Ishikawa (cell line): ENCODE measurements at regions not wholly inside any gene's neighbourhood (a gene's known extent, or its start where the extent isn't known, plus 50 kb on each side); places are given as distances from the start of the nearest gene placed in this dataset.

Experiments used
- CEBPB ChIP-seq: IDR thresholded peaks from 2 replicates; pipeline ENCODE4 v1.6.1; 2012
- CREB1 ChIP-seq: IDR thresholded peaks from 2 replicates; pipeline ENCODE4 v1.6.1; 2012; ENCODE audit warnings: low read depth
- EGR1 ChIP-seq: IDR thresholded peaks from 2 replicates; pipeline ENCODE4 v1.6.1; 2012
- EP300 ChIP-seq: IDR thresholded peaks from 2 replicates; pipeline ENCODE4 v1.6.1; 2012; ENCODE audit warnings: borderline replicate concordance
- FOXM1 ChIP-seq: IDR thresholded peaks from 2 replicates; pipeline ENCODE4 v1.6.1; 2012; ENCODE audit warnings: low read depth, borderline replicate concordance
- NFIC ChIP-seq: IDR thresholded peaks from 2 replicates; pipeline ENCODE4 v1.6.1; 2012
- RAD21 ChIP-seq: IDR thresholded peaks from 2 replicates; pipeline ENCODE4 v1.6.1; 2012; ENCODE audit warnings: low read depth
- TAF1 ChIP-seq: IDR thresholded peaks from 2 replicates; pipeline ENCODE4 v1.6.1; 2012; ENCODE audit warnings: low read depth, mild to moderate bottlenecking
- TCF12 ChIP-seq: IDR thresholded peaks from 2 replicates; pipeline ENCODE4 v1.6.1; 2012; ENCODE audit warnings: low read depth
- TEAD4 ChIP-seq: IDR thresholded peaks from 2 replicates; pipeline ENCODE4 v1.6.1; 2012
- YY1 ChIP-seq: IDR thresholded peaks from 2 replicates; pipeline ENCODE4 v1.6.1; 2012; ENCODE audit warnings: low read depth
- ZBTB7A ChIP-seq: IDR thresholded peaks from 2 replicates; pipeline ENCODE4 v1.6.1; 2012; ENCODE audit warnings: low read depth
- TF ChIP-seq, protein P1 (sequence below): IDR thresholded peaks from 2 replicates; pipeline ENCODE4 v1.6.1; 2012
- TF ChIP-seq, protein P2 (sequence below): IDR thresholded peaks from 2 replicates; pipeline ENCODE4 v1.6.1; 2012
- TF ChIP-seq, protein P3 (sequence below): IDR thresholded peaks from 2 replicates; pipeline ENCODE4 v1.6.1; 2012; ENCODE audit warnings: low read depth, mild to moderate bottlenecking

DNA sequence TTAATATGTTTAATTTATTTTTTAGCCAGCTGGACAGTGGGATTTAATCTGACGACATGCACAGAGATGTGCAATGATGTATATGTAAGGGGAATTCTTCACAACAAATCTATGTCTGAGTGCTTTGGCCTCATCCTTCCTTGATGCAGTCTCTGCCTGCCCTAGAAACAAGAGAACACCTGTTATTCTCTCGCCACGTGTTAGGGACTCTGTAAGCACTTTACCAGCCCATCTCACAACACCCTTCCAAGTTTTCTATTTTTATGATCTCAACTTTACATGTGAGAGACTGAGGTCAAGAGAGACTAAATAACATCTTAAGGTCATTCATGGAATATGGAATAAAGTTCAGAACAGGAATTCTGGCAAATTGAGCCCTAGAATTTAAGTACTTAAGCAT lies 123.0 kb upstream of the GAS1 start:
- TF ChIP-seq TCF12 (no peak), FOXM1 (no peak), YY1 (no peak), CREB1 (no peak), TAF1 (no peak), CEBPB (no peak), EGR1 (no peak), RAD21 (no peak), ZBTB7A (no peak), EP300 (no peak), TEAD4 (no peak), NFIC (no peak)
- TF ChIP-seq, protein P1, sequence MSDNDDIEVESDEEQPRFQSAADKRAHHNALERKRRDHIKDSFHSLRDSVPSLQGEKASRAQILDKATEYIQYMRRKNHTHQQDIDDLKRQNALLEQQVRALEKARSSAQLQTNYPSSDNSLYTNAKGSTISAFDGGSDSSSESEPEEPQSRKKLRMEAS: no peak
- TF ChIP-seq, protein P2, sequence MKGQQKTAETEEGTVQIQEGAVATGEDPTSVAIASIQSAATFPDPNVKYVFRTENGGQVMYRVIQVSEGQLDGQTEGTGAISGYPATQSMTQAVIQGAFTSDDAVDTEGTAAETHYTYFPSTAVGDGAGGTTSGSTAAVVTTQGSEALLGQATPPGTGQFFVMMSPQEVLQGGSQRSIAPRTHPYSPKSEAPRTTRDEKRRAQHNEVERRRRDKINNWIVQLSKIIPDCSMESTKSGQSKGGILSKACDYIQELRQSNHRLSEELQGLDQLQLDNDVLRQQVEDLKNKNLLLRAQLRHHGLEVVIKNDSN: no peak
- TF ChIP-seq, protein P3, sequence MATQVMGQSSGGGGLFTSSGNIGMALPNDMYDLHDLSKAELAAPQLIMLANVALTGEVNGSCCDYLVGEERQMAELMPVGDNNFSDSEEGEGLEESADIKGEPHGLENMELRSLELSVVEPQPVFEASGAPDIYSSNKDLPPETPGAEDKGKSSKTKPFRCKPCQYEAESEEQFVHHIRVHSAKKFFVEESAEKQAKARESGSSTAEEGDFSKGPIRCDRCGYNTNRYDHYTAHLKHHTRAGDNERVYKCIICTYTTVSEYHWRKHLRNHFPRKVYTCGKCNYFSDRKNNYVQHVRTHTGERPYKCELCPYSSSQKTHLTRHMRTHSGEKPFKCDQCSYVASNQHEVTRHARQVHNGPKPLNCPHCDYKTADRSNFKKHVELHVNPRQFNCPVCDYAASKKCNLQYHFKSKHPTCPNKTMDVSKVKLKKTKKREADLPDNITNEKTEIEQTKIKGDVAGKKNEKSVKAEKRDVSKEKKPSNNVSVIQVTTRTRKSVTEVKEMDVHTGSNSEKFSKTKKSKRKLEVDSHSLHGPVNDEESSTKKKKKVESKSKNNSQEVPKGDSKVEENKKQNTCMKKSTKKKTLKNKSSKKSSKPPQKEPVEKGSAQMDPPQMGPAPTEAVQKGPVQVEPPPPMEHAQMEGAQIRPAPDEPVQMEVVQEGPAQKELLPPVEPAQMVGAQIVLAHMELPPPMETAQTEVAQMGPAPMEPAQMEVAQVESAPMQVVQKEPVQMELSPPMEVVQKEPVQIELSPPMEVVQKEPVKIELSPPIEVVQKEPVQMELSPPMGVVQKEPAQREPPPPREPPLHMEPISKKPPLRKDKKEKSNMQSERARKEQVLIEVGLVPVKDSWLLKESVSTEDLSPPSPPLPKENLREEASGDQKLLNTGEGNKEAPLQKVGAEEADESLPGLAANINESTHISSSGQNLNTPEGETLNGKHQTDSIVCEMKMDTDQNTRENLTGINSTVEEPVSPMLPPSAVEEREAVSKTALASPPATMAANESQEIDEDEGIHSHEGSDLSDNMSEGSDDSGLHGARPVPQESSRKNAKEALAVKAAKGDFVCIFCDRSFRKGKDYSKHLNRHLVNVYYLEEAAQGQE: no peak

DNA sequence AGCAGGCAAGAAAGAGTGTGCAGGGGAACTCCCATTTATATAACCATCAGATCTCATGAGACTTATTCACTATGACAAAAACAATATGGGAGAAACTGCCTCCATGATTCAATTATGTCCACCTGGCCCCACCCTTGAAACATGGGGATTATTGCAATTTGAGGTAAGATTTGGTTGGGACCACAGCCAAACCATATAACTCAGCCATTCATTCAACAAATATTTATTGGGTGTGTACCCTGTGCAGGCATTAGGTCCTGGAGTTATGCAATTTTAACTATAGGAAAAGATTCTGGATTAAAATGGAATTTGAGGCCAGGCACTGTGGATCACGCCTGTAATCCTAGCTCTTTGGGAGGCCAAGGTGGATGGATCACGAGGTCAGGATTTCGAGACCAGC lies 124.2 kb upstream of the GAS1 start:
- no peak for TF ChIP-seq ZBTB7A

DNA sequence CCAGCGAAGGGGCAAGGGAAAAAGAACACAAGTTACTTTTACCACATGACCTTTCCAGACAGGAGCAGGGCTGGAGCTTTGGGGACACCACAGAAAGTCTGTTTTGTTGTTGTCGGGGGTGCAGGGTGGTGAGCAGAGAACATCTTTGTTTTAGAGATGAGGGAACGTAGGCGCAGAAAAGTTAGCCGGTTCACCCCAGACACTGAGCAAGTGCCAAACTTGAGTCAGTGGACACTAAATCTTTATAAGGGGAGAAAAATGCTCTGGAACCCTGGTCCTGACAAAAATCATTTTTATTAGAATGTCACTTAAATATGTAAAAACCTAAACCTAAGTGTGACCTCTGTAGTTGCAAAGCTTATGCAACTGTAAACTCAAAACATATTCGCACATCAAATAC lies 126.4 kb upstream of the GAS1 start:
- TF ChIP-seq CEBPB (no peak), EGR1 (no peak), FOXM1 (no peak), TEAD4 (no peak), ZBTB7A (no peak), EP300 (no peak)
- TF ChIP-seq, protein P3: no peak

DNA sequence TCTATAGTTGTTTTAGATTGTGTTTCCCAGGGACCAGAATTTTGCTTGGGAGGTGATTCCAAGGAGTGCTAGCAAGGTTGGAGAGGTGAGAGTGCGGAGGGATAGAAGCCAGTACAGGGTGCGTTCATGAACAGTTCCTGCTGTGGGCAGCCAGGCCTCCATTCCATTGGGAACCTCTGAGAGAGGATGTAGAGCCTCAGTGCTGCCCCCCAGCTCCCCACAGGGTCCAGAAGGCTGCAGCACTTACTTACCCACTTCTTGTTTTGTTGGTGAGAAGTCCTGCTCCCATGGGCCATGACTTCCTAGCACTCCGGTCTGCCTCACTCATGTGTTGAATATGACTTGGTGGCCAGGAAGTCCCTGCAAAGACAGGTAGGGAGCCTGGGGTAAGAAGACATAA lies 128.2 kb upstream of the GAS1 start:
- TF ChIP-seq CREB1 (no peak), TEAD4 (no peak), EP300 (no peak), TAF1 (no peak), TCF12 (no peak), CEBPB (no peak), ZBTB7A (no peak), EGR1 (no peak), RAD21 (no peak), NFIC (no peak), FOXM1 (no peak), YY1 (no peak)
- TF ChIP-seq, protein P1: no peak
- TF ChIP-seq, protein P2: no peak
- TF ChIP-seq, protein P3: no peak

DNA sequence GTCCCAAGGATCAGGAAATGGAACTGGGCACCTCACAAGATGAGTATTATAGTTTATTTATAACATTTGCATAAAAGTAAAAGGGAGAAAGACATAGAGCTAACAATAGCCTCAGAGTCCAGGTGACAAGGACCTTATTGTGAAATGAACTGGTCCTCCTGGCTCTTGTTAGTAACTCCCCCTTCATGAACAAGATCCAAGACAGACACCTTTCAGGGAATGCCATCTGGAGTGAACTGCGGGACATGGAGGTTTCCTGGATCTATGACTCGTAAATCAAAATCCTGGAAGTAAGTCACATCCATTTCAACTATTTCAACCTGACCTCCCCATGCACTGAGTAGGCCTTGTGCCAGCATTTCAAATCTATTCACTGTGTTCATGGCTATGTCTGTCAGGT lies 129.5 kb upstream of the GAS1 start:
- TF ChIP-seq YY1 (no peak), CREB1 (no peak), EGR1 (no peak), EP300 (no peak), TCF12 (no peak), NFIC (no peak), RAD21 (no peak), TEAD4 (no peak), CEBPB (no peak), FOXM1 (no peak), TAF1 (no peak), ZBTB7A (no peak)
- TF ChIP-seq, protein P2: no peak
- TF ChIP-seq, protein P3: no peak
- TF ChIP-seq, protein P1: no peak
